ENCODE measurements at regions not wholly inside any gene's neighbourhood (a gene's known extent, or its start where the extent isn't known, plus 50 kb on each side); places are given as distances from the start of the nearest gene placed in this dataset.

DNA sequence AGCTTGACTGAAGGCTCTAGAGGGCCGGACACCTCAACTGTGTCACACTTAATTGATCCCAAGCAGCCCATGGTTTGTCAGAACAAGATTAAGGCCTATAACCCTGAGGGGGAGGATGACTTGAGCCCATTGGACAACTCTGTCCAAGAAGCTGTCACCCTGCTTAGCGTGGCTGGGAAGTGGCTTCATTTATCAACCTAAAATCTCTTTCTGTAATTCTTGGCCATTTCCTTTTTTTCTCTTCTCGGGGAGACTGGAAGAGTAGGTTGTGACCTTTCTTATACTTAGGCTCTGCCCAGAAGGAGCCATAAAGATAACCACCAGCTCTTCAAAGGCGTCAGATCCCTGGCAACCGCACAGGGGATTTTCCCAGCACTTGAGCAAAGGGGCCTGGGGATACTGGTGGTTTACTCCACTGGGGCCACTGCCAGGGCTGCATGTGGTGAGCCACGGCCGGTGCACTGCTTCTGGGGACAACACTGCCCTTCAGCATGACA lies 265.5 kb downstream of the CYRIA start:
- TF ChIP-seq, protein P1, sequence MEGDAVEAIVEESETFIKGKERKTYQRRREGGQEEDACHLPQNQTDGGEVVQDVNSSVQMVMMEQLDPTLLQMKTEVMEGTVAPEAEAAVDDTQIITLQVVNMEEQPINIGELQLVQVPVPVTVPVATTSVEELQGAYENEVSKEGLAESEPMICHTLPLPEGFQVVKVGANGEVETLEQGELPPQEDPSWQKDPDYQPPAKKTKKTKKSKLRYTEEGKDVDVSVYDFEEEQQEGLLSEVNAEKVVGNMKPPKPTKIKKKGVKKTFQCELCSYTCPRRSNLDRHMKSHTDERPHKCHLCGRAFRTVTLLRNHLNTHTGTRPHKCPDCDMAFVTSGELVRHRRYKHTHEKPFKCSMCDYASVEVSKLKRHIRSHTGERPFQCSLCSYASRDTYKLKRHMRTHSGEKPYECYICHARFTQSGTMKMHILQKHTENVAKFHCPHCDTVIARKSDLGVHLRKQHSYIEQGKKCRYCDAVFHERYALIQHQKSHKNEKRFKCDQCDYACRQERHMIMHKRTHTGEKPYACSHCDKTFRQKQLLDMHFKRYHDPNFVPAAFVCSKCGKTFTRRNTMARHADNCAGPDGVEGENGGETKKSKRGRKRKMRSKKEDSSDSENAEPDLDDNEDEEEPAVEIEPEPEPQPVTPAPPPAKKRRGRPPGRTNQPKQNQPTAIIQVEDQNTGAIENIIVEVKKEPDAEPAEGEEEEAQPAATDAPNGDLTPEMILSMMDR (IDR thresholded peaks at IDR 0.05; ENCODE audit: insufficient read depth, low read length, poor library complexity, severe bottlenecking): no peak
- no peak for TF ChIP-seq EZH2phosphoT487 (conservative IDR thresholded peaks at IDR 0.05; ENCODE audit: low read length)
